Loucy (cell line): ENCODE measurements at regions not wholly inside any gene's neighbourhood (a gene's known extent, or its start where the extent isn't known, plus 50 kb on each side); places are given as distances from the start of the nearest gene placed in this dataset.
A peak's percentile ranks its signal among the peaks of the same experiment; 100 is the strongest.

Experiments
- H2AFZ ChIP-seq: fragments of 200-600 bp; sonication (generic); 2 replicates; pipeline ENCODE4 v1.6.0; 2016; ENCODE audit warnings: antibody characterized with exemption, mild to moderate bottlenecking, low read length, moderate library complexity
- H3F3A ChIP-seq: fragments of 200-600 bp; 2 replicates; pipeline ENCODE4 v1.6.0; 2016; ENCODE audit warnings: antibody characterized with exemption, low read depth, mild to moderate bottlenecking
- H3K27me3 ChIP-seq: fragments of 200-600 bp; sonication (generic); 2 replicates; pipeline ENCODE4 v1.6.1; 2014; ENCODE audit warnings: low read length, mild to moderate bottlenecking; ENCODE audit not compliant: insufficient read depth, poor library complexity, severe bottlenecking
- H3K36me3 ChIP-seq: fragments of 200-600 bp; sonication (generic); 2 replicates; pipeline ENCODE4 v1.6.1; 2016; ENCODE audit warnings: low read length; ENCODE audit not compliant: insufficient read depth
- H3K4me1 ChIP-seq: fragments of 200-600 bp; sonication (generic); 2 replicates; pipeline ENCODE4 v1.5.1; 2014; ENCODE audit warnings: low read length, mild to moderate bottlenecking; ENCODE audit not compliant: insufficient read depth, poor library complexity, severe bottlenecking
- H3K4me2 ChIP-seq: fragments of 200-600 bp; sonication (generic); 2 replicates; pipeline ENCODE4 v1.6.0; 2014; ENCODE audit warnings: antibody characterized with exemption, low read length, low read depth, mild to moderate bottlenecking; ENCODE audit not compliant: poor library complexity, severe bottlenecking
- H3K4me3 ChIP-seq: fragments of 200-600 bp; sonication (generic); 2 replicates; pipeline ENCODE4 v1.5.1; 2014; ENCODE audit warnings: low read length, mild to moderate bottlenecking, mixed read lengths; ENCODE audit not compliant: poor library complexity, severe bottlenecking
- H3K79me2 ChIP-seq: fragments of 200-600 bp; sonication (generic); 2 replicates; pipeline ENCODE4 v1.6.1; 2014; ENCODE audit warnings: low read length; ENCODE audit not compliant: insufficient read depth
- H3K9ac ChIP-seq: fragments of 200-600 bp; sonication (generic); 2 replicates; pipeline ENCODE4 v1.6.0; 2014; ENCODE audit warnings: mild to moderate bottlenecking, low read depth, low read length, moderate library complexity; ENCODE audit not compliant: poor library complexity, severe bottlenecking
- H3K9me2 ChIP-seq: fragments of 200-600 bp; sonication (generic); replicated peaks from 2 replicates; pipeline ENCODE4 v1.6.1; 2016; ENCODE audit warnings: low read depth, low read length, mixed read lengths
- H3K9me3 ChIP-seq: fragments of 200-600 bp; sonication (generic); 2 replicates; pipeline ENCODE4 v1.6.1; 2014; ENCODE audit warnings: mild to moderate bottlenecking, antibody characterized with exemption, low read length, low read depth; ENCODE audit not compliant: insufficient read depth
- H4K20me1 ChIP-seq: fragments of 200-600 bp; sonication (generic); 2 replicates; pipeline ENCODE4 v1.6.0; 2014; ENCODE audit warnings: antibody characterized with exemption, low read length, mild to moderate bottlenecking; ENCODE audit not compliant: insufficient read depth, poor library complexity, severe bottlenecking
- CTCF ChIP-seq: fragments of 200-600 bp; sonication (generic); conservative IDR thresholded peaks from 2 replicates; pipeline ENCODE4 v1.5.1; 2014; ENCODE audit warnings: mild to moderate bottlenecking, antibody characterized with exemption, low read length
- EZH2phosphoT487 ChIP-seq: fragments of 200-600 bp; IDR thresholded peaks from 2 replicates; pipeline ENCODE4 v1.6.1; 2018; ENCODE audit warnings: antibody characterized with exemption, mild to moderate bottlenecking, moderate library complexity, borderline replicate concordance

- Histone ChIP-seq H3K9ac (peak overlapping the region; percentile 15), H3K4me3 (no peak overlapping the region), H2AFZ (peak overlapping the region; percentile 84)
Measured at GRCh38 chr5:81838307-81838906, 87.5 kb upstream of the SSBP2 start.

GRCh38 chr5:81837667-81838306 lies 86.9 kb upstream of the SSBP2 start:
- H3K9me3 ChIP-seq, result no peaks in the 10 kb centered on the region
- H3K79me2 ChIP-seq, result no peaks in the 10 kb centered on the region
- H3K9me2 ChIP-seq, result no peaks in the 10 kb centered on the region
- peak overlapping the region; percentile 15 for H3K9ac ChIP-seq
- H3K4me1 ChIP-seq, result peaks cover 14% of the 10 kb centered on the region
- H3K4me2 ChIP-seq, result peak overlapping the region; percentile 48
- no peak overlapping the region for H3K4me3 ChIP-seq
- H3K27me3 ChIP-seq, result no peaks in the 10 kb centered on the region
- TF ChIP-seq CTCF (no peak), EZH2phosphoT487 (no peak)
- H3K36me3 ChIP-seq, result no peaks in the 10 kb centered on the region
- H2AFZ ChIP-seq, result peak overlapping the region; percentile 84
- H4K20me1 ChIP-seq, result no peaks in the 10 kb centered on the region
- no peaks in the 10 kb centered on the region for H3F3A ChIP-seq

More at GRCh38 chr5:81838307-81838906, 87.5 kb upstream of the SSBP2 start:
- Histone ChIP-seq H3K4me2 (peak overlapping the region; percentile 48), H3K4me1 (peaks cover 14% of the 10 kb centered on the region), H3F3A (no peaks in the 10 kb centered on the region), H3K36me3 (no peaks in the 10 kb centered on the region), H3K9me3 (no peaks in the 10 kb centered on the region), H3K9me2 (no peaks in the 10 kb centered on the region), H3K27me3 (no peaks in the 10 kb centered on the region), H3K79me2 (no peaks in the 10 kb centered on the region), H4K20me1 (no peaks in the 10 kb centered on the region)
- TF ChIP-seq EZH2phosphoT487 (no peak), CTCF (peak; percentile 90)

- H3K9ac ChIP-seq, result no peak overlapping the region
- no peaks in the 10 kb centered on the region for H4K20me1 ChIP-seq
- TF ChIP-seq CTCF (no peak), EZH2phosphoT487 (no peak)
- H3K9me2 ChIP-seq, result no peaks in the 10 kb centered on the region
- 0 out of 2 replicates have a peak overlapping the region, but pooled peaks have one; percentile 30 for H2AFZ ChIP-seq
- no peaks in the 10 kb centered on the region for H3K27me3 ChIP-seq
- no peak overlapping the region for H3K4me3 ChIP-seq
- H3K4me2 ChIP-seq, result no peak overlapping the region
- H3K79me2 ChIP-seq, result no peaks in the 10 kb centered on the region
- H3K9me3 ChIP-seq, result no peaks in the 10 kb centered on the region
- H3F3A ChIP-seq, result no peaks in the 10 kb centered on the region
- H3K4me1 ChIP-seq, result peaks cover 14% of the 10 kb centered on the region
- H3K36me3 ChIP-seq, result no peaks in the 10 kb centered on the region
Measured at GRCh38 chr5:81835814-81836367, 85.0 kb upstream of the SSBP2 start.
